ENCODE measurements at regions not wholly inside any gene's neighbourhood (a gene's known extent, or its start where the extent isn't known, plus 50 kb on each side); places are given as distances from the start of the nearest gene placed in this dataset.
A peak's percentile ranks its signal among the peaks of the same experiment; 100 is the strongest.

GRCh38 chr12:24427776-24428175, 478.3 kb upstream of the SOX5 start:
- Histone ChIP-seq H3K27me3 (replicated peaks in 2 of 5; ENCODE audit: control insufficient read depth in 4 of 5, insufficient read depth in 5 of 5, low read length in 4 of 5) (no peaks in the 10 kb centered on the region), H3K36me3 (ENCODE audit: control insufficient read depth in 4 of 4, insufficient read depth in 4 of 4, low read length in 3 of 4) (no peaks in the 10 kb centered on the region), H3K4me1 (ENCODE audit: control extremely low read depth in 1 of 4, control insufficient read depth in 4 of 4, insufficient read depth in 4 of 4, low read length in 3 of 4) (no peaks in the 10 kb centered on the region), H3K9me3 (ENCODE audit: control extremely low read depth in 1 of 5, control insufficient read depth in 4 of 5, insufficient read depth in 2 of 5, low read depth in 1 of 5, low read length in 4 of 5) (no peaks in the 10 kb centered on the region), H3K4me3 (ENCODE audit: control insufficient read depth in 1 of 7, extremely low read depth in 1 of 7, insufficient read depth in 4 of 7, low read depth in 2 of 7, low read length in 6 of 7) (no peak overlapping the region), H3K27ac (ENCODE audit: insufficient read depth in 1 of 2, low read depth in 1 of 2, low read length in 2 of 2, poor library complexity in 1 of 2, severe bottlenecking in 2 of 2) (no peak overlapping the region)
- WGBS (ENCODE audit: insufficient coverage): no CpG with 5 or more reads among the region's 4 CpGs
- ChIA-PET CTCF (interaction anchor here (0.6 kb wide), 1 partner anchor 163 kb away, joined by 5 read pairs; no protein-coding TSS in a partner anchor), POLR2A (no interaction called here)
- DNase-seq: no peak

GRCh38 chr12:24425601-24425970, 476.1 kb upstream of the SOX5 start:
- whole genome bisulfite sequencing (ENCODE audit: insufficient coverage): 100% methylated on average over 1 of the region's 2 CpGs
- H3K4me3 ChIP-seq (ENCODE audit: control insufficient read depth in 1 of 7, extremely low read depth in 1 of 7, insufficient read depth in 4 of 7, low read depth in 2 of 7, low read length in 6 of 7): no peak overlapping the region
- H3K36me3 ChIP-seq (ENCODE audit: control insufficient read depth in 4 of 4, insufficient read depth in 4 of 4, low read length in 3 of 4): no peaks in the 10 kb centered on the region
- POLR2A ChIA-PET: no interaction called here
- no peak for DNase-seq
- H3K27ac ChIP-seq (ENCODE audit: insufficient read depth in 1 of 2, low read depth in 1 of 2, low read length in 2 of 2, poor library complexity in 1 of 2, severe bottlenecking in 2 of 2): no peak overlapping the region
- H3K27me3 ChIP-seq (replicated peaks in 2 of 5; ENCODE audit: control insufficient read depth in 4 of 5, insufficient read depth in 5 of 5, low read length in 4 of 5): no peaks in the 10 kb centered on the region
- H3K9me3 ChIP-seq (ENCODE audit: control extremely low read depth in 1 of 5, control insufficient read depth in 4 of 5, insufficient read depth in 2 of 5, low read depth in 1 of 5, low read length in 4 of 5): peaks cover 0 to 6% (median 0%) of the 10 kb centered on the region in 5 experiments
- CTCF ChIA-PET: no interaction called here
- no peaks in the 10 kb centered on the region for H3K4me1 ChIP-seq (ENCODE audit: control extremely low read depth in 1 of 4, control insufficient read depth in 4 of 4, insufficient read depth in 4 of 4, low read length in 3 of 4)

DNA sequence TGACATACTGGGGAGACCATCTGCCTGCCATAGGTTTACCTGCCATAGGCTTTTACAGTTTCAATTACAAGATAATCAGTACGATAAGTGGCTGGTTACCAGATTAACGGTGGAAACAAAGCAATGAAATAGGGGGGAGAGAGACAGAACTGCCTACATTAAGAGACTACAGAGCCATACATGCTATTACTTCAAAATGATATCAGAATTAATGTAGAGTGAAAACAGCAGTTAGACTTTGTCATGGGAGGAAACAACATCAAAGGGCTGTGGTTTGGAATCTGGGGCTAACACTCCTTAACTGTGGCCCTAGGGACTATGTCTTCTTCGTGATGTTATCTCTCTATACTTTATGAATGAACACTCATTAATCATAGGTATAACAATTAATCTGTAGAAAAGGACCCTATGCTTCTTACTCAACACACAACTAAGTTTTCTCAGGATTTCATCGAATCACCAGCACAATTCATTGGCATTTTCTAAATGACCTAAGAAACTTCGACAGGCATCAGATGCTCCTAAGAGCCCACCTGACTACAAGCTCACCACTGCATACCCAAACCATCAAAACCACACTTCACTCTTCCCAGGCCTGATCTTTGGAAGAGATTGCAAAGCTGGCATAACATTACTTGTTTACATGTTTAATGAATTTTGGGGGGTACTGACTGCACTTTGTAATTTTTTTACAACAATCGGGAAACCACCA, 475.6 kb upstream of the SOX5 start:
- H3K36me3 ChIP-seq (ENCODE audit: control insufficient read depth in 4 of 4, insufficient read depth in 4 of 4, low read length in 3 of 4): no peaks in the 10 kb centered on the region
- peaks cover 0 to 6% (median 0%) of the 10 kb centered on the region in 5 experiments for H3K9me3 ChIP-seq (ENCODE audit: control extremely low read depth in 1 of 5, control insufficient read depth in 4 of 5, insufficient read depth in 2 of 5, low read depth in 1 of 5, low read length in 4 of 5)
- ChIA-PET CTCF (no interaction called here), POLR2A (no interaction called here)
- peak in 1 of 3 donors; percentile 7 for DNase-seq
- no peaks in the 10 kb centered on the region for H3K4me1 ChIP-seq (ENCODE audit: control extremely low read depth in 1 of 4, control insufficient read depth in 4 of 4, insufficient read depth in 4 of 4, low read length in 3 of 4)
- 100% methylated on average over 2 of the region's 6 CpGs for WGBS (ENCODE audit: insufficient coverage)
- H3K27me3 ChIP-seq (replicated peaks in 2 of 5; ENCODE audit: control insufficient read depth in 4 of 5, insufficient read depth in 5 of 5, low read length in 4 of 5): no peaks in the 10 kb centered on the region
- H3K27ac ChIP-seq (ENCODE audit: insufficient read depth in 1 of 2, low read depth in 1 of 2, low read length in 2 of 2, poor library complexity in 1 of 2, severe bottlenecking in 2 of 2): no peak overlapping the region
- H3K4me3 ChIP-seq (ENCODE audit: control insufficient read depth in 1 of 7, extremely low read depth in 1 of 7, insufficient read depth in 4 of 7, low read depth in 2 of 7, low read length in 6 of 7): no peak overlapping the region

DNA sequence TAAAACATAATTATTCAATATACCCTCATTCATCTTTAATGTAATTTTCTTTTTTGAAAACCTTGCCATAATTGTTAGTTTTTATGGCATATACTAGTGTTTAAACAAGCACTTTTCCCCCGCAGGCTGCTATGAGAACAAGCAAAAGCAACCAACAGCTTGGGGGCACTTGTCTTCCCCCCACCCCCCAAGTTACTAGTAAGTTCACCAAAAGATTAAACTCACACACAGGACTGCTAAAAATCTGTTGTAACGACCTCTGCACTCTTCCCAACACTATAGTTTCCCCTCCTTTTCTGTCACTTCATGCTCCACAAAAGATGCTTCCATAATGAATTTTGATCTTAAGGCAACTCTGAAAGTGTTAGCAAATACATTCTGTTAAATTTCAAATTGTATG, 474.9 kb upstream of the SOX5 start:
- Histone ChIP-seq H3K4me3 (ENCODE audit: control insufficient read depth in 1 of 7, extremely low read depth in 1 of 7, insufficient read depth in 4 of 7, low read depth in 2 of 7, low read length in 6 of 7) (no peak overlapping the region), H3K36me3 (ENCODE audit: control insufficient read depth in 4 of 4, insufficient read depth in 4 of 4, low read length in 3 of 4) (no peaks in the 10 kb centered on the region), H3K9me3 (ENCODE audit: control extremely low read depth in 1 of 5, control insufficient read depth in 4 of 5, insufficient read depth in 2 of 5, low read depth in 1 of 5, low read length in 4 of 5) (peaks cover 0 to 6% (median 0%) of the 10 kb centered on the region in 5 experiments), H3K27ac (ENCODE audit: insufficient read depth in 1 of 2, low read depth in 1 of 2, low read length in 2 of 2, poor library complexity in 1 of 2, severe bottlenecking in 2 of 2) (no peak overlapping the region), H3K4me1 (ENCODE audit: control extremely low read depth in 1 of 4, control insufficient read depth in 4 of 4, insufficient read depth in 4 of 4, low read length in 3 of 4) (no peaks in the 10 kb centered on the region), H3K27me3 (replicated peaks in 2 of 5; ENCODE audit: control insufficient read depth in 4 of 5, insufficient read depth in 5 of 5, low read length in 4 of 5) (no peaks in the 10 kb centered on the region)
- no peak for DNase-seq
- WGBS (ENCODE audit: insufficient coverage): 100% methylated on average over 1 of the region's 2 CpGs
- ChIA-PET CTCF (no interaction called here), POLR2A (no interaction called here)

GRCh38 chr12:24423611-24424010, 474.1 kb upstream of the SOX5 start:
- POLR2A ChIA-PET: no interaction called here
- CTCF ChIA-PET: no interaction called here
- H3K27me3 ChIP-seq (replicated peaks in 2 of 5; ENCODE audit: control insufficient read depth in 4 of 5, insufficient read depth in 5 of 5, low read length in 4 of 5): no peaks in the 10 kb centered on the region
- DNase-seq: no peak
- no peak overlapping the region for H3K4me3 ChIP-seq (ENCODE audit: control insufficient read depth in 1 of 7, extremely low read depth in 1 of 7, insufficient read depth in 4 of 7, low read depth in 2 of 7, low read length in 6 of 7)
- no peaks in the 10 kb centered on the region for H3K4me1 ChIP-seq (ENCODE audit: control extremely low read depth in 1 of 4, control insufficient read depth in 4 of 4, insufficient read depth in 4 of 4, low read length in 3 of 4)
- WGBS (ENCODE audit: insufficient coverage): 94% methylated on average over 4 of the region's 4 CpGs
- H3K36me3 ChIP-seq (ENCODE audit: control insufficient read depth in 4 of 4, insufficient read depth in 4 of 4, low read length in 3 of 4): no peaks in the 10 kb centered on the region
- H3K9me3 ChIP-seq (ENCODE audit: control extremely low read depth in 1 of 5, control insufficient read depth in 4 of 5, insufficient read depth in 2 of 5, low read depth in 1 of 5, low read length in 4 of 5): peaks cover 0 to 6% (median 0%) of the 10 kb centered on the region in 5 experiments
- H3K27ac ChIP-seq (ENCODE audit: insufficient read depth in 1 of 2, low read depth in 1 of 2, low read length in 2 of 2, poor library complexity in 1 of 2, severe bottlenecking in 2 of 2): no peak overlapping the region

DNA sequence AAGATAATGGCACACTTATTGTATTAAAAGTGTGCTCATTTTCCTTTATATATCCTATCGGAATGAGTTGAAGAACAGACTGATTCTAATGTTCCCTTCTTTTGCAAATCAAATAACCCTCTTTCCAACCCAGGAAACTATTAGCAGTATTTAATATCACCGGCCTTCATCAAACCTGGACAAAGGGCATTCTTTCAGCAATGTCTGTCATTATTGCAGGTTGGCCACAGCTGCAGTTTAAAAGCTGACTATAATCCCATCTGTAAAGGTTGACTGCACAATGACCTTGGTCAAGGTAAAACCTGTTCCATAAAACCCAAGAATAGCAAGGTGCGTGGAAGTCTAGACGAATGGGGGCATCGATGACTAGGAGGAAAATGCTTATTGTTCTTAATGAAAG, 472.3 kb upstream of the SOX5 start:
- ChIA-PET POLR2A (no interaction called here), CTCF (no interaction called here)
- H3K27ac ChIP-seq (ENCODE audit: insufficient read depth in 1 of 2, low read depth in 1 of 2, low read length in 2 of 2, poor library complexity in 1 of 2, severe bottlenecking in 2 of 2): no peak overlapping the region
- H3K9me3 ChIP-seq (ENCODE audit: control extremely low read depth in 1 of 5, control insufficient read depth in 4 of 5, insufficient read depth in 2 of 5, low read depth in 1 of 5, low read length in 4 of 5): peaks cover 0 to 6% (median 0%) of the 10 kb centered on the region in 5 experiments
- H3K4me3 ChIP-seq (ENCODE audit: control insufficient read depth in 1 of 7, extremely low read depth in 1 of 7, insufficient read depth in 4 of 7, low read depth in 2 of 7, low read length in 6 of 7): no peak overlapping the region
- H3K27me3 ChIP-seq (replicated peaks in 2 of 5; ENCODE audit: control insufficient read depth in 4 of 5, insufficient read depth in 5 of 5, low read length in 4 of 5): no peaks in the 10 kb centered on the region
- WGBS (ENCODE audit: insufficient coverage): 92% methylated on average over 2 of the region's 5 CpGs
- DNase-seq: no peak
- no peaks in the 10 kb centered on the region for H3K4me1 ChIP-seq (ENCODE audit: control extremely low read depth in 1 of 4, control insufficient read depth in 4 of 4, insufficient read depth in 4 of 4, low read length in 3 of 4)
- no peaks in the 10 kb centered on the region for H3K36me3 ChIP-seq (ENCODE audit: control insufficient read depth in 4 of 4, insufficient read depth in 4 of 4, low read length in 3 of 4)

GRCh38 chr12:24418157-24418556, 468.7 kb upstream of the SOX5 start:
- peaks cover 3 to 7% (median 5%) of the 10 kb centered on the region in 4 experiments for H3K4me1 ChIP-seq (ENCODE audit: control extremely low read depth in 1 of 4, control insufficient read depth in 4 of 4, insufficient read depth in 4 of 4, low read length in 3 of 4)
- H3K27ac ChIP-seq (ENCODE audit: insufficient read depth in 1 of 2, low read depth in 1 of 2, low read length in 2 of 2, poor library complexity in 1 of 2, severe bottlenecking in 2 of 2): no peak overlapping the region
- ChIA-PET POLR2A (no interaction called here), CTCF (no interaction called here)
- no peak for DNase-seq
- peaks cover 0 to 6% (median 0%) of the 10 kb centered on the region in 5 experiments for H3K9me3 ChIP-seq (ENCODE audit: control extremely low read depth in 1 of 5, control insufficient read depth in 4 of 5, insufficient read depth in 2 of 5, low read depth in 1 of 5, low read length in 4 of 5)
- 100% methylated on average over 1 of the region's 1 CpG for WGBS (ENCODE audit: insufficient coverage)
- H3K4me3 ChIP-seq (ENCODE audit: control insufficient read depth in 1 of 7, extremely low read depth in 1 of 7, insufficient read depth in 4 of 7, low read depth in 2 of 7, low read length in 6 of 7): no peak overlapping the region
- no peaks in the 10 kb centered on the region for H3K27me3 ChIP-seq (replicated peaks in 2 of 5; ENCODE audit: control insufficient read depth in 4 of 5, insufficient read depth in 5 of 5, low read length in 4 of 5)
- H3K36me3 ChIP-seq (ENCODE audit: control insufficient read depth in 4 of 4, insufficient read depth in 4 of 4, low read length in 3 of 4): no peaks in the 10 kb centered on the region
